PFSK-1 (cell line): ENCODE measurements at regions not wholly inside any gene's neighbourhood (a gene's known extent, or its start where the extent isn't known, plus 50 kb on each side); places are given as distances from the start of the nearest gene placed in this dataset.

Experiments used
- POLR2AphosphoS5 ChIP-seq: IDR thresholded peaks from 2 replicates; pipeline ENCODE4 v1.6.1; 2012; ENCODE audit warnings: low read depth, mild to moderate bottlenecking, control low read depth, low read length, moderate library complexity
- TAF1 ChIP-seq: IDR thresholded peaks from 2 replicates; pipeline ENCODE4 v1.6.1; 2012; ENCODE audit warnings: low read length, control low read depth, borderline replicate concordance; ENCODE audit not compliant: insufficient read depth

- no peak for TF ChIP-seq POLR2AphosphoS5
- no peak for TF ChIP-seq TAF1
Measured at GRCh38 chr6:22153384-22154158, 143.3 kb downstream of the PRL start.
